Stimulated activated naive CD8-positive, alpha-beta T cell treated with anti-CD3 and anti-CD28 coated beads, Interleukin-15, Interleukin-2, amounts not matched to agents 100 U/mL and 50 U/mL, for 24 hours (primary cell): ENCODE measurements at regions not wholly inside any gene's neighbourhood (a gene's known extent, or its start where the extent isn't known, plus 50 kb on each side); places are given as distances from the start of the nearest gene placed in this dataset.

Experiments
- ATAC-seq: fragments of 150-1000 bp; cut with Tn5 transposase; one replicate; pipeline ENCODE4 v1.10.0; 2021
- DNase-seq: peaks from one replicate; pipeline ENCODE4 v3.0.0; 2021

GRCh38 chr21:26736449-26736848 lies 108.8 kb downstream of the ADAMTS1 start:
- no peak for DNase-seq
- ATAC-seq: no peak

DNA sequence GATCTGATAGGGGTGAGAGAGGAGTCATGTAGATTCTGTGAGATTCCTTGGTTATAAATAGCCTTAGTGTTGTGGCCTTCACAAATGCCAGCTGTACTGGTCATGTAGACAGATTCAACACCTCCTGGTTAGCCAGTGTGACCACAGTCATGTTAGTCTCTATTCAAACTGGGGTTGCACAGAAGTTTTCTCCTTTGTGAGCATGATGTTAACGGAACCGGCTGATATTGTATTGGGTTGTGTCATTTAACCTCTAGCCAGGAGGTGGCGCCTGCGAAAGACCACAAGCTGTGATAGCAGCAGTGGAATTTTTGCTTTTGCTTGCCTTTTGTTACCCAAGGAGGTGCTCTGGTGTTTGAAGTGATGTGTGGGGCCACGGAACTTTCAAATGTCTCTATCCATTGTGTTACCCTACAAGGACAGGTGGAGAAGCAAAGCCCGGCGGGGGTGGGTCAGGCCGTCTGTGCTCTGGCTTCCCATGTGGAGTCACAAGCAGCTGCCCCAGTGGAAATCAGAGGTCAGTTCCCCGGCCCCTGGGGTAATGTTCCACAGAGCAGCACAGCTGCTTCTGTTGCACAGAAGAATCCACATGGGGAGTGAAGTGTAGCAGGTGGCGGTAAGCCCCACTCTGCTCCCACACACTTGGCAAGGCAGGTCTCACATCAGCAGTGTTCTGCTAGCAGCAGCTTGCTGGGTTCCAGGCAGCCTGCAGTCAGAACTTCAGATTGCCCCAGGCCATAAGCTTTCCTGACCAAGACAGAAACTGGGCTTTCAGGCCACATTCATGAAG lies 112.6 kb downstream of the ADAMTS1 start:
- DNase-seq: peak; percentile 22
- no peak for ATAC-seq

- no peak for ATAC-seq
- no peak for DNase-seq
Observed at GRCh38 chr21:26719750-26720149, 125.5 kb downstream of the ADAMTS1 start.

GRCh38 chr21:26717146-26717739 lies 128.0 kb downstream of the ADAMTS1 start:
- ATAC-seq (no peak), DNase-seq (no peak)

- DNase-seq (peak; percentile 23), ATAC-seq (no peak)
Observed at GRCh38 chr21:26715878-26716506, 129.2 kb downstream of the ADAMTS1 start.

GRCh38 chr21:26715116-26715515 lies 130.1 kb downstream of the ADAMTS1 start:
- DNase-seq (no peak), ATAC-seq (no peak)

DNA sequence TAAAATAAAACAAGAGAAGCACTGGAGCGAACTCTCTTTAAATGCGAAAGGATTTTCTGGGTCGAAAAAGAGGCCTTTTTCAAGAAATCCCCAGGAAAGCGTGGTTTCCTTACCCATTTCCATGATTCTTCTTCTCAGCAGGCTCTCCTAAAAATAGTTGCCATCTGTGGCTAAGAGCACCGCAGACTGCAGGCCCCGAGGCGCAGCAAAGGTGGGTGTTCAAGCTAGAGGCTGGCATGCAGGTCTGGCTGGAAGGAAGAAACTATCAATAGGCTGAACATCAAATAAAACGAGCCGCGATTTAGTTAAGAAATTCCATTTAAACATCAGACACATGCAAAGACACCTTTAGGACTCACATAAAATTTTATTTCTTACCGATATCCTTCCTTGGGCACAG lies 135.1 kb downstream of the ADAMTS1 start:
- ATAC-seq (no peak), DNase-seq (no peak)

DNA sequence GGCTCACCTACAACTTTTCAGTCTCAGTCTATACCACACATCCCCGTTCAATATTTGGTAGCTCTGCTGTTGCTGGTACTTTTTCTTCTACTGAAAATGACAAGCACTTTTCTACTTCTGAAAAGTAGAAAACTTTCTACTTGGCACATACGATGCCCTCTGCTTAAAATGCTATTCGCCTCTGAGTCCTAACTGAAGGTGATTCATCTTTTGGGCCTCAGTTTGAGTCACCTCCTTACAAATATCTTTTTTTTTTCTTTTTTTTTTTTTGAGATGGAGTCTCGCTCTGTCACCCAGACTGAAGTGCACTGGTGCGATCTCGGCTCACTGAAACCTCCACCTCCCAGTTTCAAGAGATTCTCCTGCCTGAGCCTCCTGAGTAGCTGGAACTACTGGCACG lies 136.0 kb upstream of the CYYR1 start:
- no peak for ATAC-seq
- DNase-seq: no peak

DNA sequence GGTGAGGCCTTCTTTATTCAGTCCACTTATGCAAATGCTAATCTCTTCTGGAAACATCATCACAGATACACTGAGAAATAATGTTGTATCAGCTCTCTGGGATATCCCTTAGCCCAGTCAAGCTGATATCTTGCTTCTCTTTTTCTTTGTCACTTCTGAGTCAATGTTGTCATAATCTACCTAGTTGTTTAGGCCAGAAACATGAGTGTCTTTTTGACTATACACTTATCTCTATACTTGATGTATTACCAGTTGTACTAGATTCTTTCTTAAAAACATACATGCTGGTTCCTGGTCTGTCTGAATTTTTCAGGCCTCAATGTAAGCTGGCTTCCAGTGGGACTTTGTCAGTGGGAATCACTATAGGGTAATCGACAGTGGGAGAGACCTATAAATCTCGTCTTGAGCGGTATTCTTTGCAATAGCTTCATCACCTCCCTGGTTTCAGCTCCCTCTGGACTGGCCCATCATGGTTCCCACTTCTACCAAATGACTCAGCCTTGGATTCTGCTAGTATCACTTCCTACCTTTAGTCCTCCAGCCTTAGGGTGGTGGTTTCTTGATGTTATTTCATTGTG lies 135.2 kb upstream of the CYYR1 start:
- DNase-seq (no peak), ATAC-seq (no peak)

DNA sequence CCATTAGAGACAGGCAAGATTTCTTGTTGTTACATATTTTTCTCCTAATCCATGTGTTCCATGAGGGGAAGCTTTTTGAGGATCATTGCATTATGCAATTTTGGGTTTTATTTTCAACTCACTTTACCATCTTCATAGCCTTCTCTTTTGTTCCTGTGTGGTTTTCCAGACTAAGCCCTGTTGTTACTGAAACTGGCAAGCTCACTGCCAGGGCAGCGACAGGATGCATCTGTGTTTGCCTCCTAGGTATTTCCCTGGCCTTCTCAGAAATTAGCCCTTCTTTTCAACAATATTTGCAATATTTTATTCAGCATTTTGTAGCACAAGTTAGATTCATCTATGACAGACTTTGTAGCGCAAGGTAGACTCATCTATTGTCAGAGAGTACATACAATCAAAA lies 134.2 kb upstream of the CYYR1 start:
- ATAC-seq (no peak), DNase-seq (no peak)

GRCh38 chr21:26698416-26698815 lies 125.3 kb upstream of the CYYR1 start:
- ATAC-seq (no peak), DNase-seq (no peak)

DNA sequence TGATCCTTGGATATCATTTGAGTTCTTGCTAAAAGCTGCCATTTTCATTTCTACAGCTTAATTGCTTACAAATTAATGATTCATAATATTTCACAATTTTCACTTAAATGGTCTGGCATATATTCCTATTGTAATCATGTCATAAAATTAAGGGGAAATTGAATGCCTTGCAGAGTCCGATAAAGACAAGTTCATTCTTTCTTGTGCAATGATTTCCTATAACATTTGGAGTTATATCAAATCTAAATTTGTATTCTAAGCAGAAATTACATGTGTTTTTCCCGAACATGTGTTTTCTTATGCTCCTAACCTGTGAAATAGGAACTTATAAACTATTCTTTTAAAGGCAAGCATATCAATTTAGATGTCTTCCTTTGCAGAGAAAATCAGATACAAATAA lies 118.3 kb upstream of the CYYR1 start:
- ATAC-seq (no peak), DNase-seq (no peak)

GRCh38 chr21:26686705-26687104 lies 113.6 kb upstream of the CYYR1 start:
- ATAC-seq (no peak), DNase-seq (no peak)

DNA sequence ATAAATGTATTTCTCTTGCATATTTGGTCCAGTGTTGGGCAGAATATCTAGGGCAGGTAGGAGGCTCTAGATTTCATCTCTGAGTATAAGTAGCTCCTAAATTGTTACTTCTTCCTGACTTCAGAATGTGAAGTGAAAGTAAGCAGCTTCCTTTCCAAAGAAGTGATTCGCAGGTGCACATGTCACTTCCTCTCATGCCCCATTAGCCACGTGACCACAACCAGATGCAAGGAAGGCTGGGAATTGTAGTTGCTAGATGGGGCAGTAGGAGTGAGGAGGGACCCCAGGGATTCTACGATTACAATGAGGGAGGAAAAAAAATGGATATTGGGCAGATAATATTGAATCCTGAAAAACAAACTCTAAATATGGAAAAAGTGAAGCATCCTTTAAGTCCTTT lies 113.2 kb upstream of the CYYR1 start:
- DNase-seq: peak; percentile 16
- ATAC-seq: peak; percentile 23

DNA sequence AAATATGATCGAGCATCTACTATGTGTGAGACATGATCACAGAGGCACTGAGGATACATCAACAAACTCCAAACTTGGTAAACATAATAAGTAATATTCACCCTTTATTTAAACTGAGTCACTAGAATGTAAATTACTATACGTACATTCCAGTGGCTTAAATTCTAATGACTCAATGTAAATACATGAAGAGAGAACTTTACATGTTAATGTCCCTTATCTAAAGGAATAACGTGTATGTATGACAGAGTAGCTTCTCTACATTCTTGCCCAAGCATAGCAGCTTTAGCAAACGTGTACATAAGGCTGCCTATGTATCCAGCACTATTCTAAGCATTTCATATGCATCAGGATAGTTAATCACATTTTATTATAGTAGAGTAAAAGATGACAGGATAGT lies 111.8 kb upstream of the CYYR1 start:
- ATAC-seq (no peak), DNase-seq (no peak)

GRCh38 chr21:26683996-26684395 lies 110.9 kb upstream of the CYYR1 start:
- DNase-seq (no peak), ATAC-seq (no peak)

- no peak for DNase-seq
- no peak for ATAC-seq
Observed at GRCh38 chr21:26679284-26679683, 106.2 kb upstream of the CYYR1 start.

- DNase-seq: no peak
- ATAC-seq: no peak
Observed at GRCh38 chr21:26674323-26674722, 101.2 kb upstream of the CYYR1 start.

GRCh38 chr21:26669215-26669764 lies 96.2 kb upstream of the CYYR1 start:
- DNase-seq: no peak
- no peak for ATAC-seq

- ATAC-seq (no peak), DNase-seq (no peak)
Observed at GRCh38 chr21:26659757-26660156, 86.7 kb upstream of the CYYR1 start.

- ATAC-seq (no peak), DNase-seq (no peak)
Observed at GRCh38 chr21:26659182-26659581, 86.1 kb upstream of the CYYR1 start.

DNA sequence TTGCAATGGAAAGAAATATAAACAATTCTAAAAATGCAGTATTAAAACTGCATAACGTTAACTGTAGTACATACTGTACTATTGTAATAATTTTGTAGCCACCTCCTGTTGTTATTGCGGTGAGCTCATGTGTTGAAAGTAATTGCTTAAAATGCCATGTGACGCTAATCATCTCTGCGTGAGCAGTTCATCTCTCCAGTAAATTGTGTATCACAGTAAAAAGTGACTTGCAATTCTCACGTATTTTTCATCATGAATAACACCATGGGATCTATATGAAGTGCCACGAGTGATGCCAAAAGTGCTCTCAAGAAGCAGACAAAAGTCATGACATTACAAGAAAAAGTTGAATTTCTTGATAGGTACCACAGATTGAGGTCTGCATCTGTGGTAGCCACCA lies 82.4 kb upstream of the CYYR1 start:
- no peak for DNase-seq
- no peak for ATAC-seq

- no peak for ATAC-seq
- no peak for DNase-seq
Observed at GRCh38 chr21:26653430-26653829, 80.3 kb upstream of the CYYR1 start.
